Vagina (tissue), 2 donors: ENCODE measurements at regions not wholly inside any gene's neighbourhood (a gene's known extent, or its start where the extent isn't known, plus 50 kb on each side); places are given as distances from the start of the nearest gene placed in this dataset.

Experiments
- CTCF ChIP-seq, 3 experiments: fragments of 450-650 bp in 2 of 3; fragments of 200-600 bp in 1 of 3; sonication (generic) in 1 of 3; IDR thresholded peaks; one replicate each; pipeline ENCODE4 v1.5.1; 2017 to 2019; ENCODE audit warnings: antibody characterized with exemption in 3 of 3, mild to moderate bottlenecking in 2 of 3, moderate library complexity in 2 of 3
- POLR2A ChIP-seq, 2 donors: fragments of 450-650 bp; IDR thresholded peaks; one replicate each; pipeline ENCODE4 v1.6.1; 2017; ENCODE audit warnings: antibody characterized with exemption in 2 of 2, mild to moderate bottlenecking in 2 of 2, moderate library complexity in 2 of 2
- POLR2AphosphoS5 ChIP-seq, 2 donors: sonication (generic); formaldehyde crosslinking; IDR thresholded peaks; one replicate each; pipeline ENCODE4 v1.9.0; 2017; ENCODE audit warnings: antibody characterized with exemption in 2 of 2, mild to moderate bottlenecking in 2 of 2, low read depth in 1 of 2; ENCODE audit not compliant: insufficient read depth in 1 of 2

- TF ChIP-seq CTCF (IDR thresholded peaks at IDR 0.05) (no peak), POLR2AphosphoS5 (IDR thresholded peaks at IDR 0.05; ENCODE audit: insufficient read depth in 1 of 2, low read depth in 1 of 2) (no peak), POLR2A (IDR thresholded peaks at IDR 0.05) (no peak)
Measured at GRCh38 chr16:11452298-11452697, 107.0 kb downstream of the RMI2 start.
